Kidney (tissue), 13 donors: ENCODE measurements at regions not wholly inside any gene's neighbourhood (a gene's known extent, or its start where the extent isn't known, plus 50 kb on each side); places are given as distances from the start of the nearest gene placed in this dataset.
"Not testable (repeated sequence)": the region's sequence is repeated elsewhere in the genome, so short reads cannot be mapped to it uniquely, and the experiment has no call there.

Experiments
- DNase-seq, 5 donors: peaks; one replicate each; pipeline ENCODE4 v3.0.0-alpha.2; 2013 to 2020
- FAIRE-seq: peaks from 2 replicates; lab custom pipeline; 2012; peaks lifted over from hg19 to GRCh38; lab: Jason Lieb, UNC
- H3K27ac ChIP-seq, 2 donors: one replicate each; pipeline ENCODE4 v1.7.0; 2013; ENCODE audit warnings: low read depth in 2 of 2, low read length in 2 of 2, inconsistent platforms in 1 of 2
- H3K27me3 ChIP-seq: one replicate; pipeline ENCODE4 v1.7.1; 2013; ENCODE audit warnings: low read length, inconsistent platforms; ENCODE audit not compliant: control insufficient read depth, insufficient read depth
- H3K36me3 ChIP-seq, 3 donors: one replicate each; pipeline versions ENCODE4 v1.7.0 to v1.7.1; 2013; ENCODE audit warnings: low read length in 3 of 3, control low read depth in 1 of 3, inconsistent platforms in 1 of 3; ENCODE audit not compliant: insufficient read depth in 3 of 3, control insufficient read depth in 2 of 3
- H3K4me1 ChIP-seq, 3 donors: one replicate each; pipeline versions ENCODE4 v1.7.0 to v1.7.1; 2013; ENCODE audit warnings: low read length in 3 of 3, inconsistent platforms in 1 of 3, low read depth in 1 of 3; ENCODE audit not compliant: control insufficient read depth in 2 of 3, insufficient read depth in 2 of 3
- H3K4me3 ChIP-seq, 3 donors: one replicate each; pipeline versions ENCODE4 v1.7.0 to v1.8.1; 2013; ENCODE audit warnings: low read length in 3 of 3, control low read depth in 1 of 3, inconsistent platforms in 1 of 3
- H3K9ac ChIP-seq, 3 donors: one replicate each; pipeline versions ENCODE4 v1.7.0 to v1.7.1; 2013; ENCODE audit warnings: low read length in 3 of 3, control low read depth in 1 of 3, inconsistent platforms in 1 of 3
- H3K9me3 ChIP-seq, 3 donors: one replicate each; pipeline versions ENCODE4 v1.7.0 to v1.7.1; 2013; ENCODE audit warnings: low read length in 3 of 3, control low read depth in 1 of 3, inconsistent platforms in 1 of 3; ENCODE audit not compliant: control insufficient read depth in 2 of 3, insufficient read depth in 1 of 3
- intact Hi-C: fragments of 100-400 bp; cut with DNase I; formaldehyde crosslinking; loops from one replicate; pipeline ENCODE4 v1.11.1; 2022
- TF ChIP-seq, protein P1 (sequence below): IDR thresholded peaks from 3 replicates; pipeline ENCODE4 v1.5.1; 2012; ENCODE audit warnings: mild to moderate bottlenecking, moderate library complexity, borderline replicate concordance; ENCODE audit not compliant: insufficient read depth; ENCODE audit errors: extremely low read depth
- donor health status: control.
- donor health status: control.
- donor health status: control.
- donor health status: control.
- donor health status: control.
- donor health status: DM: yes; HTN: yes; CAD: no.
- donor health status: Normal renal cell carcinoma (clear cell type).

DNA sequence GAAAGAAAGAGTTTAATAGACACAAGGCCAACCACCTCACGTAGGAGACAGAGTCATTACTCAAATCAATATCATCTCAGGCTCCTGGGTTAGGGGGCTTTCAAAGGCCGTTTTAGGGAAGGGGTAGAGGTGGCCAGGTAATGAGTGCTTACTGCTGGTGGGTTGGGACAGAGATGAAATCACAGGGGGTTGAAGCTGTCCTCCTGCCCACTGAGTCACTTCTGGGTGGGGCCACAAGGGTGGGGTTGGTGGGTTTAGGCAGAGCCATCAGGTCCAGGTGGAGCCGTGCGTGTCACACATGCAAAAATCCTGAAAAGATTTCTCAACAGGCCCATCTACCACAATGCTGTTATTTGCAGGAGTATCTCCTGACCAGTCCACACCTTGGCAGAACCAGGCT lies 167.0 kb upstream of the EXOC2 start:
- Histone ChIP-seq H3K9ac (no peak overlapping the region), H3K27ac (no peak overlapping the region), H3K27me3 (no peaks in the 10 kb centered on the region), H3K4me1 (no peaks in the 10 kb centered on the region), H3K9me3 (no peaks in the 10 kb centered on the region), H3K36me3 (no peaks in the 10 kb centered on the region), H3K4me3 (no peak overlapping the region)
- TF ChIP-seq, protein P1, sequence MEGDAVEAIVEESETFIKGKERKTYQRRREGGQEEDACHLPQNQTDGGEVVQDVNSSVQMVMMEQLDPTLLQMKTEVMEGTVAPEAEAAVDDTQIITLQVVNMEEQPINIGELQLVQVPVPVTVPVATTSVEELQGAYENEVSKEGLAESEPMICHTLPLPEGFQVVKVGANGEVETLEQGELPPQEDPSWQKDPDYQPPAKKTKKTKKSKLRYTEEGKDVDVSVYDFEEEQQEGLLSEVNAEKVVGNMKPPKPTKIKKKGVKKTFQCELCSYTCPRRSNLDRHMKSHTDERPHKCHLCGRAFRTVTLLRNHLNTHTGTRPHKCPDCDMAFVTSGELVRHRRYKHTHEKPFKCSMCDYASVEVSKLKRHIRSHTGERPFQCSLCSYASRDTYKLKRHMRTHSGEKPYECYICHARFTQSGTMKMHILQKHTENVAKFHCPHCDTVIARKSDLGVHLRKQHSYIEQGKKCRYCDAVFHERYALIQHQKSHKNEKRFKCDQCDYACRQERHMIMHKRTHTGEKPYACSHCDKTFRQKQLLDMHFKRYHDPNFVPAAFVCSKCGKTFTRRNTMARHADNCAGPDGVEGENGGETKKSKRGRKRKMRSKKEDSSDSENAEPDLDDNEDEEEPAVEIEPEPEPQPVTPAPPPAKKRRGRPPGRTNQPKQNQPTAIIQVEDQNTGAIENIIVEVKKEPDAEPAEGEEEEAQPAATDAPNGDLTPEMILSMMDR: no peak
- no peak for DNase-seq
- intact Hi-C loops: no loop called here
- FAIRE-seq: no peak

DNA sequence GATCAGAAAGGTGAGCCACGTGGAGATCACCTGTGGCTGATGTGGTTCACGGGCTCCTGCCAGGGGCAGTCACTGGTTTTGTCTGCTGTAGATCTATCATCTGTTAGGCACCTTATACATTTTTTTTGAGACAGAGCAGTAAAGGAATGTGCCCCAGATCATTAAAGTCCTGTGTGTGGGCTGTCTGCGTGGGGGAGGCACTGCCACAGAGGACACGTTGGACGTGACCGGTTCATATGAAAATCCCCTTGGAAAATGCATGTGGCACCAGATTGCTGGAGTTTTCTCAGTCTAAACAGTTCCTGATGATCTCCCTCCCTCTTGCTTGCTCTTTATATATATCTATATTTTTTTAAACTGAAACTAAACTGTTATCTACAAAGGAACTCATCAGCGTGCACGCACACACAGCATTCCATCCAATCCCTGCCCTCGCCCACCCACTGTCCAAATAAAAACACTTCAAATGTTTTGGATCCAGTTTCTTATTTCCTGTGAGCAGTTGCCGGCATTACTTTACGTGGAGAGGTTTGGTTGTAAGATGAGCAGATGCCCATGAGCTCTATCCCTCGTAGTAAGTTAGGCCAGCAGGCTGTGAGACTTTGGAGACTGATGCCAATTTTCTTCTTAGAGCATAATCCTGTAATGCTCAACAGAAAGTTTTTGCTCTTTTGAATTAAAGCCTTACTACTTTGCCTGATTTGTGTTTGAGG lies 161.6 kb upstream of the EXOC2 start:
- FAIRE-seq (no peak), DNase-seq (peak in 3 of 5 donors; percentile 37 to 65 (median 55))
- Histone ChIP-seq H3K4me3 (no peak overlapping the region), H3K27ac (no peak overlapping the region), H3K36me3 (no peaks in the 10 kb centered on the region), H3K4me1 (no peaks in the 10 kb centered on the region), H3K9ac (no peak overlapping the region), H3K9me3 (no peaks in the 10 kb centered on the region), H3K27me3 (no peaks in the 10 kb centered on the region)
- intact Hi-C loops: no loop called here
- TF ChIP-seq, protein P1: no peak

DNA sequence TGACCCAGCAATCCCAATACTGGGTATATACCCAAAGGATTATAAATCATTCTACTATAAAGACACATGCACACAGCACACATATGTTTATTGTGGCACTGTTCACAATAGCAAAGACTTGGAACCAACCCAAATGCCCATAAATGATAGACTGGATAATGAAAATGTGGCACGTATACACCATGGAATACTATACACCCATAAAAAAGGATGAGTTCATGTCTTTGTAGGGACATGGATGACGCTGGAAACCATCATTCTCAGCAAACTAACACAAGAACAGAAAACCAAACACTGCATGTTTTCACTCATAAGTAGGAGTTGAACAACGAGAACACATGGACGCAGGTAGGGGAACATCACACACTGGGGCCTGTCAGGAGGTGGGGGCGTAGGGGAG lies 159.3 kb upstream of the EXOC2 start:
- H3K9me3 ChIP-seq, FAIRE-seq, H3K9ac ChIP-seq, intact Hi-C loops, H3K27me3 ChIP-seq, DNase-seq, H3K4me1 ChIP-seq, H3K4me3 ChIP-seq, H3K36me3 ChIP-seq, H3K27ac ChIP-seq: not testable (repeated sequence)

DNA sequence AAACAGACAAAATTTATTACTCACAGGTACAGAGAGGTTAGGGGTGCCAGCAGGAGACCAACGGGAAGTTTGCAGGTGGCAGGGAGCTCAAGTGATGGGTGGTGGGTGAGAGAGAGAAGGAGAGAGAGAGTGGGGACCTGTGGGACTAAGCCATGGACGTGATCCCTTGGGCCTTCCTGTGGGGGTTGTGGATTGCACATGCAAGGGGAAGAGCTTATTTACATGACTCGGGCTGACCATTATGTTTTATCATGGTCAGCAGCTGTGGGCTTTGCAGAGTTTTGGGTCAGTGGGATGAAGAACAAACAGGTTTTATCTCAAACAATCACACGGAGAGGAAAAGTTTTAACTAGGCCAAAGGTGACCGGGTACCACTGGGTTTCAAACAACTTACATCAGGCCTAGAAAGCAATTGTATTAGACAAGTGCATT lies 156.2 kb upstream of the EXOC2 start:
- no peak for DNase-seq
- no peak overlapping the region for H3K4me3 ChIP-seq
- H3K27ac ChIP-seq: no peak overlapping the region
- H3K4me1 ChIP-seq: no peaks in the 10 kb centered on the region
- no peak for FAIRE-seq
- no peak overlapping the region for H3K9ac ChIP-seq
- no peaks in the 10 kb centered on the region for H3K27me3 ChIP-seq
- TF ChIP-seq, protein P1: no peak
- H3K9me3 ChIP-seq: no peaks in the 10 kb centered on the region
- H3K36me3 ChIP-seq: no peaks in the 10 kb centered on the region
- intact Hi-C loops: no loop called here
